ENCODE measurements at regions not wholly inside any gene's neighbourhood (a gene's known extent, or its start where the extent isn't known, plus 50 kb on each side); places are given as distances from the start of the nearest gene placed in this dataset.

GRCh38 chr13:90412980-90413379 lies 934.5 kb upstream of the MIR17HG start:
- no peak overlapping the region for H3K27ac ChIP-seq
- TF ChIP-seq POLR2A (IDR thresholded peaks at IDR 0.05) (no peak), POLR2AphosphoS5 (IDR thresholded peaks at IDR 0.05; ENCODE audit: insufficient read depth in 1 of 2, low read depth in 1 of 2) (no peak)
- TF ChIP-seq, protein P1, sequence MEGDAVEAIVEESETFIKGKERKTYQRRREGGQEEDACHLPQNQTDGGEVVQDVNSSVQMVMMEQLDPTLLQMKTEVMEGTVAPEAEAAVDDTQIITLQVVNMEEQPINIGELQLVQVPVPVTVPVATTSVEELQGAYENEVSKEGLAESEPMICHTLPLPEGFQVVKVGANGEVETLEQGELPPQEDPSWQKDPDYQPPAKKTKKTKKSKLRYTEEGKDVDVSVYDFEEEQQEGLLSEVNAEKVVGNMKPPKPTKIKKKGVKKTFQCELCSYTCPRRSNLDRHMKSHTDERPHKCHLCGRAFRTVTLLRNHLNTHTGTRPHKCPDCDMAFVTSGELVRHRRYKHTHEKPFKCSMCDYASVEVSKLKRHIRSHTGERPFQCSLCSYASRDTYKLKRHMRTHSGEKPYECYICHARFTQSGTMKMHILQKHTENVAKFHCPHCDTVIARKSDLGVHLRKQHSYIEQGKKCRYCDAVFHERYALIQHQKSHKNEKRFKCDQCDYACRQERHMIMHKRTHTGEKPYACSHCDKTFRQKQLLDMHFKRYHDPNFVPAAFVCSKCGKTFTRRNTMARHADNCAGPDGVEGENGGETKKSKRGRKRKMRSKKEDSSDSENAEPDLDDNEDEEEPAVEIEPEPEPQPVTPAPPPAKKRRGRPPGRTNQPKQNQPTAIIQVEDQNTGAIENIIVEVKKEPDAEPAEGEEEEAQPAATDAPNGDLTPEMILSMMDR (IDR thresholded peaks at IDR 0.05), result no peak
- H3K9me3 ChIP-seq, result no peaks in the 10 kb centered on the region
- no peaks in the 10 kb centered on the region for H3K36me3 ChIP-seq
- no peaks in the 10 kb centered on the region for H3K27me3 ChIP-seq
- no peak overlapping the region for H3K4me3 ChIP-seq
- intact Hi-C loops (cut with DNase I), result no loop called here
- no peaks in the 10 kb centered on the region for H3K4me1 ChIP-seq
- DNase-seq (ENCODE audit: extremely low spot score in 2 of 2), result no peak

DNA sequence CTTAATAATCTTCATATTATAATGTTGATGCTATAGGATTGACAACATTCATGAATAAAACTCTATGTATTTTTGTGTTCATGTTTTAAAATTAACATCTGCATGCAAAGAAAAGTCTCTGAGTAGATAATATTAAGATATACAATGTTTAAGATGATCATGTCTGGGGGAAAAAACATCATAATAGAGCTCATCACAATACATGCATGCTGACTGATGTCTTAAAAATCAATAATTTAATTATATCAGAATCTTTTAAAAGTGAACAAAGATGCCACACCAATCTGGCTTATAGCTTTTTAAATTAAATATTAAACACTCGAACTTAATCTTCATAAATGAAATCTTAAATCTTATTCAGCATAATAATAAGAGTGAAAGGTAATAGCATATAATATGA lies 933.9 kb upstream of the MIR17HG start:
- no peaks in the 10 kb centered on the region for H3K4me1 ChIP-seq
- H3K4me3 ChIP-seq, result no peak overlapping the region
- no peaks in the 10 kb centered on the region for H3K27me3 ChIP-seq
- no peak overlapping the region for H3K27ac ChIP-seq
- TF ChIP-seq POLR2A (IDR thresholded peaks at IDR 0.05), result no peak
- TF ChIP-seq, protein P1 (IDR thresholded peaks at IDR 0.05), result no peak
- no peak for TF ChIP-seq POLR2AphosphoS5 (IDR thresholded peaks at IDR 0.05; ENCODE audit: insufficient read depth in 1 of 2, low read depth in 1 of 2)
- intact Hi-C loops (cut with DNase I), result no loop called here
- no peaks in the 10 kb centered on the region for H3K36me3 ChIP-seq
- H3K9me3 ChIP-seq, result no peaks in the 10 kb centered on the region
- no peak for DNase-seq (ENCODE audit: extremely low spot score in 2 of 2)

- H3K27ac ChIP-seq, result no peak overlapping the region
- H3K4me1 ChIP-seq, result no peaks in the 10 kb centered on the region
- no peaks in the 10 kb centered on the region for H3K36me3 ChIP-seq
- DNase-seq (ENCODE audit: extremely low spot score in 2 of 2), result no peak
- H3K27me3 ChIP-seq, result no peaks in the 10 kb centered on the region
- TF ChIP-seq, protein P1 (IDR thresholded peaks at IDR 0.05), result no peak
- no peaks in the 10 kb centered on the region for H3K9me3 ChIP-seq
- intact Hi-C loops (cut with DNase I), result no loop called here
- no peak overlapping the region for H3K4me3 ChIP-seq
These were observed 932.5 kb upstream of the MIR17HG start for GRCh38 chr13:90414691-90415596.

- Histone ChIP-seq H3K36me3 (no peaks in the 10 kb centered on the region), H3K9me3 (no peaks in the 10 kb centered on the region), H3K4me3 (no peak overlapping the region), H3K27me3 (no peaks in the 10 kb centered on the region), H3K27ac (no peak overlapping the region), H3K4me1 (no peaks in the 10 kb centered on the region)
- TF ChIP-seq, protein P1 (IDR thresholded peaks at IDR 0.05), result no peak
- TF ChIP-seq POLR2AphosphoS5 (IDR thresholded peaks at IDR 0.05; ENCODE audit: insufficient read depth in 1 of 2, low read depth in 1 of 2), result no peak
- TF ChIP-seq POLR2A (IDR thresholded peaks at IDR 0.05), result no peak
- DNase-seq (ENCODE audit: extremely low spot score in 2 of 2), result no peak
- intact Hi-C loops (cut with DNase I), result no loop called here
These were observed 931.6 kb upstream of the MIR17HG start for GRCh38 chr13:90415902-90416301.

DNA sequence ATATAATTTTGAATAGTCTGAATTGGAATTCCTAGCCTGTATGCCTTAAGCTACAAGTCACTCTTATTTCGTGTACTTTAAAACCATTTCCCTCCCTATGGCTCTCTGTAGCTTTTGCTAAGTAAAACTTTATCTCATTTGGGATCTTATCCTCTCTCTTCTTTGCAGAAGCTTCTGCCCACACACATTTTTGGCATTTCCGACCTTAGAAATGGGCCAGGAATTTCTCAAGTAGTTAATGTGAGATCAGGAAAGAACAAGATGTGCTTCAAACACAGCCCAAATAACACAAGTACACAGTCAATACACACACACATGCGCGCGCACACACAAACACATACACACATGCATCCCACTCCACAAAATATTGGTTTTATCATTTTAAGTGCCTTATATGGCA lies 931.0 kb upstream of the MIR17HG start:
- H3K4me1 ChIP-seq, result no peaks in the 10 kb centered on the region
- intact Hi-C loops (cut with DNase I), result no loop called here
- DNase-seq (ENCODE audit: extremely low spot score in 2 of 2), result no peak

More for the DNA sequence above, 931.0 kb upstream of the MIR17HG start:
- Histone ChIP-seq H3K27ac (no peak overlapping the region), H3K9me3 (no peaks in the 10 kb centered on the region), H3K4me3 (no peak overlapping the region), H3K27me3 (no peaks in the 10 kb centered on the region), H3K36me3 (no peaks in the 10 kb centered on the region)
- no peak for TF ChIP-seq POLR2A (IDR thresholded peaks at IDR 0.05)
- TF ChIP-seq, protein P1 (IDR thresholded peaks at IDR 0.05), result no peak
- no peak for TF ChIP-seq POLR2AphosphoS5 (IDR thresholded peaks at IDR 0.05; ENCODE audit: insufficient read depth in 1 of 2, low read depth in 1 of 2)

All from vagina (tissue), 2 donors.